Osteocyte (in vitro differentiated cells): ENCODE measurements at regions not wholly inside any gene's neighbourhood (a gene's known extent, or its start where the extent isn't known, plus 50 kb on each side); places are given as distances from the start of the nearest gene placed in this dataset.

Experiments used
- DNase-seq: peaks from one replicate; pipeline ENCODE4 v3.0.0; 2021; ENCODE audit warnings: mixed read lengths; ENCODE audit not compliant: unreplicated experiment; ENCODE audit errors: extremely low spot score
- H3K27ac Mint-ChIP-seq: one replicate; pipeline ENCODE4 v1.8.0; 2021; ENCODE audit warnings: mild to moderate bottlenecking, mixed read lengths; ENCODE audit not compliant: unreplicated experiment
- H3K27me3 Mint-ChIP-seq: one replicate; pipeline ENCODE4 v1.8.0; 2021; ENCODE audit warnings: mixed read lengths; ENCODE audit not compliant: unreplicated experiment
- H3K36me3 Mint-ChIP-seq: one replicate; pipeline ENCODE4 v1.8.0; 2021; ENCODE audit warnings: mixed read lengths; ENCODE audit not compliant: unreplicated experiment
- H3K4me1 Mint-ChIP-seq: one replicate; pipeline ENCODE4 v1.8.0; 2021; ENCODE audit warnings: mixed read lengths; ENCODE audit not compliant: unreplicated experiment
- H3K4me3 Mint-ChIP-seq: one replicate; pipeline ENCODE4 v1.8.0; 2021; ENCODE audit warnings: mild to moderate bottlenecking, moderate library complexity, mixed read lengths; ENCODE audit not compliant: unreplicated experiment
- H3K9me3 Mint-ChIP-seq: one replicate; pipeline ENCODE4 v1.8.0; 2021; ENCODE audit warnings: mixed read lengths; ENCODE audit not compliant: unreplicated experiment
- TF ChIP-seq, protein P1 (sequence below): fragments of 200-600 bp; sonication (generic); IDR thresholded peaks from 2 replicates; pipeline ENCODE4 v1.5.0; 2021; ENCODE audit warnings: antibody characterized with exemption, mild to moderate bottlenecking, moderate library complexity

DNA sequence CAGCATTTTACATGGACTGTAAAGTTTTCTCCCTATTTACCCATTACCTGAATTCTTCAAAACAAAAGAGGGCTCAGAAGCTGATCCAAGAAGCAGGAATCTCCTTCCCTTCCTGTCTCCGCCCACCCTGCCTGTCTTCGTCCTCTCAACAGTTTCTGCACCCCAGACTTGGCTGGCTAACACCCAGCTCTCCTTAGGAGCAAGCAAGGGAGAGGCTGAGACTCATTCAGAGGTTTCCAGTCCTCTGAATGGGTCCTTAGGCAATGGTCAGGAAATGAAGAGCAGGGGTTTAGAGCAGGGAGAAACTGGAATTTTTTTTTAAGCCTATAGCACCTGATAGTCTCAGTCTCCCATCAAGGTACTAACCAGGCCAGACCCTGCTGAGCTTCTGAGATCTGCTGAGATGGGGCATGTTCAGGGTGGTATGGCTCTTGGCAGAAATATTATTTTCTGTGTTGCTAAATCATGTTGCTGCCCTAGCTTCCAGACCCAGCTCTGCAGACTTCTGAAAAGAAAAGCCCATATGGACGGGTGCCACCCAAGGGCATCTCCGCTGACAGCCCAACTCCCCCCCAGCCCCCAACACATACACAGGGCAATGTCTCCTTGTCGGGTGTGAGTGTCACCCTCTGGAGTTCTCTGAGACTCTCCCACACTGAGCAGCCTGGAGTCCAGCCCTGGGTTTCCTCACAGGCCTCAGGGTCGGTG is 74.6 kb upstream of the CD93 start:
- Mint-ChIP-seq H3K4me1 (peaks cover 29% of the 10 kb centered on the region), H3K36me3 (no peaks in the 10 kb centered on the region), H3K27me3 (no peaks in the 10 kb centered on the region), H3K9me3 (no peaks in the 10 kb centered on the region), H3K4me3 (no peak overlapping the region), H3K27ac (no peak overlapping the region)
- DNase-seq = peak; percentile 36
- TF ChIP-seq, protein P1, sequence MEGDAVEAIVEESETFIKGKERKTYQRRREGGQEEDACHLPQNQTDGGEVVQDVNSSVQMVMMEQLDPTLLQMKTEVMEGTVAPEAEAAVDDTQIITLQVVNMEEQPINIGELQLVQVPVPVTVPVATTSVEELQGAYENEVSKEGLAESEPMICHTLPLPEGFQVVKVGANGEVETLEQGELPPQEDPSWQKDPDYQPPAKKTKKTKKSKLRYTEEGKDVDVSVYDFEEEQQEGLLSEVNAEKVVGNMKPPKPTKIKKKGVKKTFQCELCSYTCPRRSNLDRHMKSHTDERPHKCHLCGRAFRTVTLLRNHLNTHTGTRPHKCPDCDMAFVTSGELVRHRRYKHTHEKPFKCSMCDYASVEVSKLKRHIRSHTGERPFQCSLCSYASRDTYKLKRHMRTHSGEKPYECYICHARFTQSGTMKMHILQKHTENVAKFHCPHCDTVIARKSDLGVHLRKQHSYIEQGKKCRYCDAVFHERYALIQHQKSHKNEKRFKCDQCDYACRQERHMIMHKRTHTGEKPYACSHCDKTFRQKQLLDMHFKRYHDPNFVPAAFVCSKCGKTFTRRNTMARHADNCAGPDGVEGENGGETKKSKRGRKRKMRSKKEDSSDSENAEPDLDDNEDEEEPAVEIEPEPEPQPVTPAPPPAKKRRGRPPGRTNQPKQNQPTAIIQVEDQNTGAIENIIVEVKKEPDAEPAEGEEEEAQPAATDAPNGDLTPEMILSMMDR = no peak

DNA sequence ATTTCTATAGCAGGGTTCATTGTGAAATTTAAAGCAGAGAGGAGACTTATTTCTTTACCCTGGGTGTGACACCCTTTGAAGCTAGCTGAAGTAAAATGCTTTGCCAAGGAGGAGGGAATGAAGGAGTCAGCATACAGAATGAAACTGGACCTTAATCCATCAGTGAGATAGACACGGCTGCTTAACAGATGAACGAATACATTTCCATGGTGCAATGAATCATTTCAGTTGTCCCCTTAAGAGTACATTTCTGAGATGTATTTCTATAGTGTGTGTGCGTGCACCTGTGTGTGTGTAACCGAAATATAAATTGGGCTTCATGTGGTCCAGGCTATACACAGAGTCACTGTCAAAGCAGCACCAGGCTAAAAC is 73.8 kb upstream of the CD93 start:
- H3K4me1 Mint-ChIP-seq = peaks cover 33% of the 10 kb centered on the region
- DNase-seq = no peak
- H3K9me3 Mint-ChIP-seq = no peaks in the 10 kb centered on the region
- no peak overlapping the region for H3K4me3 Mint-ChIP-seq
- H3K27me3 Mint-ChIP-seq = no peaks in the 10 kb centered on the region
- no peaks in the 10 kb centered on the region for H3K36me3 Mint-ChIP-seq
- TF ChIP-seq, protein P1 = no peak
- no peak overlapping the region for H3K27ac Mint-ChIP-seq

DNA sequence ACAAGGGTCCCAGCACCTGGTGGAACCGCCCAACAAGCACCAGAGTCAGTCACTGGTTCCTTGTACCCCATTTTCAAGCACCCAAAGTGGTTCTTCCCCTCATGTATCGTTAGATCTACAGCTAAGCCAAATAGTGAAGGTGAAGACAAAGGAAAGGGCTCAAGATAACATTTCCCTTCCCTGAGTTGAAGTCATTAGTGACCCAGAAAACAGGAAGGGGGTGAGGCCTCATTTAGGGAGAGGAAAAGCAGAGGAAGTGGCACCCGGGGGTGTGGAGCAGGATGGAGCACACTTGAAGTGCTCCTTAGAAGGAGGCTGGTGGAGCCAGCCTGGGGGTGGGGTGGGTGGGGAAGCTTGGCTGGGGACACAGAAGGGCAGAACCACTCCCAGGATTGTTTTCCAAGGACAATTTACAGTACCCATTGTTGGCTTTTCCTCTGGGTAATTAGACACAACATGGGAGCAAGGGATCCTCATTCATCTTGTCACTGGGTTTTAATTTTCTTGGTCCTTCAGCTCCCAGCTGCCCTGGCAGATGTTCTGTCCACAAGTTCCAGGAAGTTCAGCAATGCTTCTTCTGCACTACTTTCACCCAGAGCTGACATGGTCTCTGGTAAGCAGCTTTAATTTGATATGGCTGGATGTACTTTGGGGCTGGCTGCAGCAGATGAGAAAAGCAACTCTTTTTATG is 73.3 kb upstream of the CD93 start:
- no peaks in the 10 kb centered on the region for H3K36me3 Mint-ChIP-seq
- DNase-seq = peak; percentile 38
- no peaks in the 10 kb centered on the region for H3K27me3 Mint-ChIP-seq
- H3K4me3 Mint-ChIP-seq = no peak overlapping the region
- no peaks in the 10 kb centered on the region for H3K9me3 Mint-ChIP-seq
- TF ChIP-seq, protein P1 = no peak
- H3K27ac Mint-ChIP-seq = no peak overlapping the region
- peaks cover 36% of the 10 kb centered on the region for H3K4me1 Mint-ChIP-seq

DNA sequence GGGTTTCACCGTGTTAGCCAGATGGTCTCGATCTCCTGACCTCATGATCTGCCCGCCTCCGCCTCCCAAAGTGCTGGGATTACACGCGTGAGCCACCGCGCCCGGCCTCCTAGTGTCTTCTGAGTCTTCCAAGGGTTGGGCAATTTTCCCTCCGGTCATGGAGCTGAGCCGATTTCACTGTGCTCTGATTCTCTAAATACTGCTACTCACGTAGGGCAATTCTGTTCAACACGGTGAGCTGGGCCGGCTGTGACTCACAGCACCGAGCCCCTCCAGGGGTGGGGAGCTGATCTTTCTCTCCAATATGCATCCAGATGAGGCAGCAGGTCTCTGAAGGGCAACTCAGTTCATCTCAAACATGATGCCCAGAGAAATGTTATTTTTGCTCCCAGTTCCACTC is 71.6 kb upstream of the CD93 start:
- H3K27me3 Mint-ChIP-seq = no peaks in the 10 kb centered on the region
- H3K9me3 Mint-ChIP-seq = no peaks in the 10 kb centered on the region
- TF ChIP-seq, protein P1 = no peak
- H3K36me3 Mint-ChIP-seq = no peaks in the 10 kb centered on the region
- H3K27ac Mint-ChIP-seq = no peak overlapping the region
- H3K4me3 Mint-ChIP-seq = no peak overlapping the region
- H3K4me1 Mint-ChIP-seq = peaks cover 37% of the 10 kb centered on the region
- peak; percentile 66 for DNase-seq

DNA sequence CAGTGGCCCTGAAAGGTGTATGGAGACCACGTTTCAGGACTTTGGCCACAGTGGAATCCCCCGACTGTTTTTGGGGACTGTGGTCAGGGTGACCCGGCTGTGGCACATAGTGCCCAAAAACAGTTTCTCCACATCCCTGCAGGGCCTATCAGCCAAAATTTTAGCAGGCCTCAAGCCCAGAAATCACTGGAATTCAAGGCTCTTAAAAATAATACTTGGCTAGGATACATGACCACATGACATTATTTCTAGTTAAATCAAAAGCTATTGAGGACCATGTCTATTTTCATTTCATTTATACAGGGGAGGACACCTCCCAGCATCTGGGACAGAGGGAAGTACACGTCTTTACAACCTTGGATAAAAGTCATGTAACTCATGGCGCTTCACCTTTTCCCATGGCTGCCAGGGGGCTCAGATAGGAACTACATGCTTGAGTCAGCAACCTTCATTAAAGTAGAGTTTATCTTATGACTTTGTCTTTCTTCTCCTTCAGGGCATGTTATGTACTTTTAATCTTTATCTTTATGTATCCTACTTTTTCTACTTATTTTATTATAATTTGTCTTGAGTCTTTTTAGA is 70.8 kb upstream of the CD93 start:
- no peak overlapping the region for H3K4me3 Mint-ChIP-seq
- H3K27me3 Mint-ChIP-seq = no peaks in the 10 kb centered on the region
- TF ChIP-seq, protein P1 = no peak
- H3K9me3 Mint-ChIP-seq = no peaks in the 10 kb centered on the region
- H3K27ac Mint-ChIP-seq = no peak overlapping the region
- no peaks in the 10 kb centered on the region for H3K36me3 Mint-ChIP-seq
- DNase-seq = peak; percentile 59
- H3K4me1 Mint-ChIP-seq = peaks cover 45% of the 10 kb centered on the region
